OCI-LY1 (cell line): ENCODE measurements at regions not wholly inside any gene's neighbourhood (a gene's known extent, or its start where the extent isn't known, plus 50 kb on each side); places are given as distances from the start of the nearest gene placed in this dataset.

Source experiments
- H2AFZ ChIP-seq: fragments of 200-600 bp; sonication (generic), shearing (Covaris generic); 2 replicates; pipeline ENCODE4 v1.6.0; 2014; ENCODE audit warnings: antibody characterized with exemption, mild to moderate bottlenecking, low read length
- H3F3A ChIP-seq: fragments of 200-600 bp; sonication (generic), shearing (Covaris generic); 2 replicates; pipeline ENCODE4 v1.6.0; 2014; ENCODE audit warnings: mild to moderate bottlenecking, antibody characterized with exemption, low read length, moderate library complexity; ENCODE audit not compliant: insufficient read depth
- H3K27ac ChIP-seq: fragments of 200-600 bp; sonication (generic); 2 replicates; pipeline ENCODE4 v1.5.1; 2014; ENCODE audit warnings: low read length, mixed run types, mild to moderate bottlenecking, low read depth; ENCODE audit not compliant: poor library complexity, severe bottlenecking
- H3K27me3 ChIP-seq: fragments of 200-600 bp; sonication (generic); 2 replicates; pipeline ENCODE4 v1.6.0; 2014; ENCODE audit warnings: antibody characterized with exemption, mild to moderate bottlenecking, low read length, moderate library complexity; ENCODE audit not compliant: insufficient read depth
- H3K36me3 ChIP-seq: fragments of 200-600 bp; sonication (generic); 2 replicates; pipeline ENCODE4 v1.6.1; 2014; ENCODE audit warnings: mild to moderate bottlenecking, antibody characterized with exemption, low read length, moderate library complexity, mixed read lengths; ENCODE audit not compliant: insufficient read depth
- H3K4me1 ChIP-seq: fragments of 200-600 bp; sonication (generic); 2 replicates; pipeline ENCODE4 v1.5.1; 2014; ENCODE audit warnings: mild to moderate bottlenecking, low read length, moderate library complexity; ENCODE audit not compliant: insufficient read depth, severe bottlenecking
- H3K4me2 ChIP-seq: fragments of 200-600 bp; sonication (generic), shearing (Covaris generic); 2 replicates; pipeline ENCODE4 v1.6.1; 2014; ENCODE audit warnings: low read length
- H3K4me3 ChIP-seq: fragments of 200-600 bp; sonication (generic); 2 replicates; pipeline ENCODE4 v1.5.1; 2014; ENCODE audit warnings: low read length, low read depth, mild to moderate bottlenecking, mixed read lengths; ENCODE audit not compliant: poor library complexity, severe bottlenecking
- H3K79me2 ChIP-seq: fragments of 200-600 bp; shearing (Covaris generic); 2 replicates; pipeline ENCODE4 v1.6.1; 2016; ENCODE audit warnings: mixed run types, low read length, mixed read lengths; ENCODE audit not compliant: insufficient read depth
- H3K9ac ChIP-seq: fragments of 200-600 bp; sonication (generic), shearing (Covaris generic); 2 replicates; pipeline ENCODE4 v1.6.1; 2014; ENCODE audit warnings: mild to moderate bottlenecking, low read length, mixed read lengths
- H3K9me2 ChIP-seq: fragments of 200-600 bp; sonication (generic), shearing (Covaris generic); 2 replicates; pipeline ENCODE4 v1.6.1; 2014; ENCODE audit warnings: low read depth, mild to moderate bottlenecking, low read length, mixed read lengths
- H3K9me3 ChIP-seq: fragments of 200-600 bp; shearing (Covaris generic); 2 replicates; pipeline ENCODE4 v1.6.1; 2014; ENCODE audit warnings: low read length, mixed read lengths
- H4K20me1 ChIP-seq: fragments of 200-600 bp; sonication (generic), shearing (Covaris generic); 2 replicates; pipeline ENCODE4 v1.6.0; 2016; ENCODE audit warnings: mild to moderate bottlenecking, low read length; ENCODE audit not compliant: insufficient read depth
- CTCF ChIP-seq: fragments of 200-600 bp; sonication (generic), shearing (Covaris generic); IDR thresholded peaks from 2 replicates; pipeline ENCODE4 v1.5.1; 2017; ENCODE audit warnings: mild to moderate bottlenecking, antibody characterized with exemption, low read length, moderate library complexity, mixed read lengths
- EZH2 ChIP-seq: fragments of 200-600 bp; sonication (generic), shearing (Covaris generic); IDR thresholded peaks from 2 replicates; pipeline ENCODE4 v1.8.0; 2017; ENCODE audit warnings: borderline replicate concordance, mixed run types, mild to moderate bottlenecking, antibody characterized with exemption, low read length, moderate library complexity, mixed read lengths

- Histone ChIP-seq H3F3A (no peaks in the 10 kb centered on the region), H3K4me3 (no peak overlapping the region), H3K27me3 (no peaks in the 10 kb centered on the region), H3K36me3 (no peaks in the 10 kb centered on the region), H3K4me2 (no peak overlapping the region), H3K9me2 (no peaks in the 10 kb centered on the region), H2AFZ (no peak overlapping the region), H3K9ac (no peak overlapping the region), H3K79me2 (no peaks in the 10 kb centered on the region), H3K27ac (no peak overlapping the region), H3K4me1 (no peaks in the 10 kb centered on the region), H4K20me1 (no peaks in the 10 kb centered on the region), H3K9me3 (0 out of 2 replicates have a peak, but pooled peaks cover 6% of the 10 kb centered on the region)
- TF ChIP-seq CTCF (no peak), EZH2 (no peak)
Measured at GRCh38 chr3:105130911-105131310, 235.8 kb upstream of the ALCAM start.

- Histone ChIP-seq H3K4me2 (no peak overlapping the region), H3K79me2 (no peaks in the 10 kb centered on the region), H2AFZ (no peak overlapping the region), H3K9me2 (no peaks in the 10 kb centered on the region), H3K4me1 (peaks cover 5% of the 10 kb centered on the region), H3F3A (no peaks in the 10 kb centered on the region), H3K9ac (no peak overlapping the region), H3K36me3 (no peaks in the 10 kb centered on the region), H3K27me3 (no peaks in the 10 kb centered on the region), H4K20me1 (no peaks in the 10 kb centered on the region), H3K27ac (no peak overlapping the region), H3K4me3 (no peak overlapping the region), H3K9me3 (no peaks in the 10 kb centered on the region)
- no peak for TF ChIP-seq CTCF
- TF ChIP-seq EZH2 = no peak
Measured at GRCh38 chr3:105137911-105138310, 228.8 kb upstream of the ALCAM start.

- Histone ChIP-seq H3K27ac (no peak overlapping the region), H3K9me2 (no peaks in the 10 kb centered on the region), H3K4me3 (no peak overlapping the region), H3K4me1 (peaks cover 5% of the 10 kb centered on the region), H3K27me3 (no peaks in the 10 kb centered on the region), H4K20me1 (no peaks in the 10 kb centered on the region), H3K79me2 (no peaks in the 10 kb centered on the region), H3K36me3 (no peaks in the 10 kb centered on the region), H3K9ac (no peak overlapping the region), H3F3A (no peaks in the 10 kb centered on the region), H2AFZ (no peak overlapping the region), H3K9me3 (no peaks in the 10 kb centered on the region), H3K4me2 (no peak overlapping the region)
- TF ChIP-seq EZH2 = no peak
- TF ChIP-seq CTCF = no peak
Measured at GRCh38 chr3:105139881-105140560, 226.7 kb upstream of the ALCAM start.
